Limb (tissue), 2 donors: ENCODE measurements at regions not wholly inside any gene's neighbourhood (a gene's known extent, or its start where the extent isn't known, plus 50 kb on each side); places are given as distances from the start of the nearest gene placed in this dataset.

Experiments used
- DNase-seq, 2 donors: peaks; one replicate each; pipeline ENCODE4 v3.0.0-alpha.2; 2016; ENCODE audit errors: extremely low spot score in 2 of 2

DNA sequence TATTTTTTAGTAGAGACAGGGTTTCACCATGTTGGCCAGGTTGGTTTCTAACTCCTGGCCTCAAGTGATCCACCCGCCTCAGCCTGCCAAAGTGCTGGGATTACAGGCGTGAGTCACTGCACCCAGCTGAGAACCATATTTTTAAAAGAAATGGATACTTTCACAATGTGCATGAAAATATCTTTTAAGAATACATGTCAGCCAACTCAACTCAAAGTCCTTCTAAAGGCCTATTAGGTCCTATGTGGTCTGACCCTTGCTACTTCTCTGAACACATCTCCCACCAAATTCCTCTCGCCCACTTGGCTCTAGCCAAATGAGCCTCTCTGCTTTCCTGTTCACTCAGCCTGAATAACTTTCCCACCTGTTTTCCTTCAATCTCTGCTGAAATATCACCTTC, 119.6 kb downstream of the MTX2 start:
- no peak for DNase-seq

GRCh38 chr2:176390276-176391147, 121.3 kb downstream of the MTX2 start:
- no peak for DNase-seq

DNA sequence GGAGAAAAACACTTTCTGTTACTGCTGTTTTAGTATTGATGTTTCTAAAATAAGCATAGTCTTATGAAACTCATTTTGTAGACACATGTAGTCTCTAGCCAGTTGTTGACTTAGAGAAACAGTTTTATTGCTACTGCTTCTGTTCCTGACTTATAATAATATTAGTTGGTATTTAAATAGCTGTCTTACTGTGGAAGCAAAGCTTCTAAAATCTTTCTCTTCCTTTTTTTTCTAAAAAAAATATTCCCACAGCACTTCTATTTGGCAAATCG, 121.8 kb downstream of the MTX2 start:
- no peak for DNase-seq

- DNase-seq, result no peak
Measured at GRCh38 chr2:176392249-176392648, 123.0 kb downstream of the MTX2 start.

- no peak for DNase-seq
Measured at GRCh38 chr2:176392744-176393414, 123.6 kb downstream of the MTX2 start.

DNA sequence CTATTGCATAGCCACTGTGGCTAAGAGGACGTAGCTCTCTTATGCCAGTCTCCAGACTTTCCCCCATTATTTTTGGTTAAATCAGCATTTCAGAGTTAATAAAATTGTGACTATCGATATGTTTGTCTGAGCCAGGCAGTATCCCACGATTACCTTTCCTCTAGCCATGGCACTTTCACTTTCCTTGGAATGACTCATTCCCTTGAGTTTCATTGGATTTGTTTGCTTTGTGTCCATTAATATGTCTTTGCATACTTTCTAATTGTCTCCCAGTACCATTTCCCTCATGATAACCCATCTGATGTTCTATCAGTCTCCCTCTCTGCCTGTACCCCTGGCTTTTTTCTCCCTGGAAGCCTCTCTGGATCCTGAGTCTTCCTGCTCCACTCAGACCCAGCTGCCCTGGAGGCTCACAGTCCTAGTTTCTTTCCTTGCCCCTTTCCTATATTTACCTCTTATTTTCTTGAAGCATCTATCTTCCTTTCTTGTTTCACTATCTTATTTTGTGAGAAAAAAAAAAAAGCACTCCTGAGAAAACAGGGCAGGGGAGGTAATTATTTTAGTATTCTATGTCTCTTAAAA, 126.1 kb downstream of the MTX2 start:
- DNase-seq, result no peak

GRCh38 chr2:176398243-176399073, 129.2 kb downstream of the MTX2 start:
- no peak for DNase-seq

GRCh38 chr2:176399074-176399598, 129.9 kb downstream of the MTX2 start:
- no peak for DNase-seq

GRCh38 chr2:176405477-176405876, 136.2 kb downstream of the MTX2 start:
- DNase-seq, result no peak

DNA sequence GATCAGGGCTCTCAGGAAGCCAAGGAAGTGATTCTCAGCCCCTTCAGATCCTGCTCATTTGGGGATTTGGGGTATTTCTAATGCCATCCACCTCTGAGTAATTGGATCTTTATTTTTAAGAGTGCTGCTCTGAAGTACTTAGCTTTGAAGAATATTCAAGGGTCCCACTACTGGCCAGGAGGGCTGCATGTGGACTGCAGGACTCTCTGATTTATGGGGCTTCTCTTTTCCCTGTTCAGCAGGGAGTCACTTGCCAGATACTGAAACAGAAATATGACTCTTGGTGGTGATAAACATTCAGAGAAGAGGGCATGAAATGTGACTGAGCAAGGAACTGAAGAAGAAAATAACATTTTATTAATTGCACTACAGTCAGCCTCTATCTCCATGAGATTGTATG, 138.5 kb downstream of the MTX2 start:
- DNase-seq, result no peak

- no peak for DNase-seq
Measured at GRCh38 chr2:176409671-176410070, 140.4 kb downstream of the MTX2 start.

DNA sequence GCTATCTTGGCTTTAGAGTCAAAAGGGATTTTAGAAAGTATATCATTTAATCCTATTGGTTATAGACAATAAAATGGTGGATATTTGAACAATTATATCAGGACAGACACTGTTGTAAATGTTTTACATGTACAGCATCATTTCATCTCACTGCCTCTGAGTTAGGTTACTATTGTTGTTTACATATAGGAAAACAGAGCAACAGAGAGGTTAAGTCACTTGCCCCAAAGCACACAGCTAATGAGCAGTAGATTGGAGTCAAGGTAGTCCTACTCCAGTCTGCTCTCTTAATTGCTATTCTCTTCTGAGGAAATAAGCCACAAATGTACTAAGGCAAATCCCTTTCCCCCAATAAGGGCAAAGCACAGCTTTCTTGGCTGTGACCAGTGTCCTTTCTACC, 142.9 kb downstream of the MTX2 start:
- DNase-seq, result no peak

- DNase-seq, result no peak
Measured at GRCh38 chr2:176413786-176414185, 144.5 kb downstream of the MTX2 start.

GRCh38 chr2:176414641-176415040, 145.4 kb downstream of the MTX2 start:
- no peak for DNase-seq

GRCh38 chr2:176415174-176415895, 146.1 kb downstream of the MTX2 start:
- DNase-seq, result no peak

GRCh38 chr2:176415937-176416499, 146.8 kb downstream of the MTX2 start:
- DNase-seq, result no peak

GRCh38 chr2:176418768-176419167, 149.5 kb downstream of the MTX2 start:
- DNase-seq, result no peak

DNA sequence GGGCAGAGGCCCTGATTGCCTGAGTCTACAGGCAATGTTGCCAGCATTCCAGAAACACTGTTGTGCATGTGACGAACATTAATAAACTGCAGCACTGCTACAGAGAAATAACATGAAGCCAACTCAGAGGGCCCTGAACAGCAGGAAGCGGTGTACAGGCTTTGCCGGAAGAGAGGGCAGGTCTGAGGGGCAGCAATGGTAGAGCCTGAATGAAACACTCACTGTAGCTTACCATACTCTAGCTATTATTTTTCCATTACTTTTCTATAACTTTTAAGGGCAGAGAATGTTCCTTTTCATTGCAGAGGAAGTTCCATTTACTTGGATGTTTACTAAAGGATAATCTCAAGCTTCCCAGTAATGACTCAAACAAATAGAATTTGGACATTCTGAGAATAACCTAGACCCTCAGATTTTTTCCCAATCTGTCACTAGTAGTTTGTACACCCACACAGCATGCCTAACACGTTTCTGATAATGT, 150.4 kb downstream of the MTX2 start:
- DNase-seq, result no peak

GRCh38 chr2:176421297-176422050, 152.2 kb downstream of the MTX2 start:
- DNase-seq, result no peak

GRCh38 chr2:176423819-176424218, 154.6 kb downstream of the MTX2 start:
- DNase-seq, result no peak
